CD1c-positive myeloid dendritic cell (primary cell): ENCODE measurements at regions not wholly inside any gene's neighbourhood (a gene's known extent, or its start where the extent isn't known, plus 50 kb on each side); places are given as distances from the start of the nearest gene placed in this dataset.

ENCODE experiments used
- DNase-seq: peaks from one replicate; pipeline ENCODE4 v3.0.0-alpha.2; 2016; ENCODE audit errors: extremely low spot score

DNA sequence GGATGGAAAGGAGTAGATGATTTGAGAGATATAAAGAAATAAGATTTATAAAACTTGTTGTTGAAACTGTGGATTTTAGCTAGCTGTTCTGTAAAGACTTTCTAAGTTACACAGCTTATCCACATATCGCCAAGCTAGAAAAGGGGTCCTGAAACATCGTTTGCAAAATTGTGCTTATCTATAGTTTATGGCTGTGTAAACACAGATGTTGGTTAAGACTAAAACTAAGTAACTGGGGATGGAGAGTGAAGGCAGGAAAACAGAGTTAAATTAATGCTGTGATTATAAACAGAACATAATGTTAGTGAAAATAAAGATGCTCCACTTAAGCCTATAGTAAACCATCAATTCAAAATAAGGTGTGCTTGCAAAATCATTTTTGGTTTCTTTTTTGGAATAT, 311.3 kb upstream of the DDHD1 start:
- no peak for DNase-seq

DNA sequence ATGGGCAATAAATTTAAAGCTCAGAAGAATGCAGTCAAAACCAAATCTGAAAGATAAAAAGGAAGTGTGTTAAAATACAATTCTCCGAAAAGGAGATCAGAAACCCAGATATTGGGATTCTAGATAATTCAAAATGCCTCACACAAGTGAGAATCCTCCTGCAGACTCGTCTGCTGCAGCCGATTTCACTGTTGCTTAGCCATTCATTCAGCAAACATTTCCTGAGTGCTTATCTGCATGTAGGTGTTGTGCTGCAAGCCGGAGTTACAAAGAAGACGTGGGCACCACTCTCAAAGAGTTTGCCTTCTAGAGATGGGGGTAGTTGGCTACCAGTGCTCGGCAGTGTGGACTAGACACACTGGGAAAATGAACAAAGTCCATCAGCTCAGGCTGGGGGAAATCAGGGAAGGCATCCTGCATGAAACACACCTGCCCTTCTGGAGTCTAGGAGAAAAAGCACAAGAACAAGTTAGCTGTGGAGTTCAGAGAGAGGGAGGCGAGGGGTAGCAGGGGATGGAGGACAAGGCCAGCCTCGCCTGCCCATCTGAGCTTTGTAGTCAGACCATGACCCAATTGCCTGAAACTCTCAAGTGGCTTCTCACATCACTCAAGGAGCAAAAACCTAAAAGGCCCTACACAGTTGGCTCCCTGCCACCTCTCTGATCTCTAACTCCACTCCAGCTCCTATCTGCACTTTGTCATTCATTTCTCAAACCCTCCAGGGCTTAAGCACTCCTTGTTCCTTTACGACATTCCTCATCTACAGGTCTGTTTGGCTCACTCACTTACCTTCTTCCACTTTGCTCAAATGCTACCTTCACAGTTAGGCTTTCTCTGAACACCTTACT, 310.0 kb upstream of the DDHD1 start:
- no peak for DNase-seq

DNA sequence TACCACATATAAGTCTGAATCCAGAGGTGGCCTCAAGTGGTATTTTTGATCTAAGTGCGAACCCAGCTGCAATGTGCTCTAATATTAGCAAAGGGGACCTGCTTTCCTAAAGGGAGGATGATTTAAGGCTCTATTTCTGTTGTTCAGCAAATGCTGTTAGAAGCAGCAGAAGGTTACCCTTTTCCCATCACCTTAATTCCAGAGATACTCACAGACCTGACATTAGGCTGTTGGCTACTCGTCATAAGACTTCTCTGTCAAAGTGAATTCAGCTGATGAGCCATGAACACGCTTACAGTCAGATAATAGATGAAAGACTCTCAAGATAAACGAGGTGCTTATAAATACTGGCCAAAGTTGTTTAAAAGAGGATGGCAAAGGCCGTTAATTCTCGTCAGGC, 308.7 kb upstream of the DDHD1 start:
- no peak for DNase-seq

DNA sequence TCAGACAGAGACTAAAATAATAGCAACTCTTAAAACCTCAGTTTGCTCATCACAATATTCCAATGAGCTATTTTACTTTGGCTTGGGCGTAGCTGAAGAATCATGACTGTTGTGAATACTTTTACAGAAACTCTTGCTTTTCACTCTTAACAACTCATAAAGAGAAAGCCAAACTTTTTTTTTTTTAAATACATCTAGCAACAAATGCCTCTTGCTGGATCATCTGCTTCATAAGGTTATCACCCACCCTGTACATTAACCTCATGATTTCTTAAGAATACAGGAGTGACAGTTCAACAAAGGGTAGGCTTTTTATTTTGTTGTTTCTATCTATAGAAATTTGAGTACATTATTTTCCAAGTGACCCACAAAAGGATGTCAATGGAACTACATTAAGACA, 307.4 kb upstream of the DDHD1 start:
- DNase-seq: no peak

DNA sequence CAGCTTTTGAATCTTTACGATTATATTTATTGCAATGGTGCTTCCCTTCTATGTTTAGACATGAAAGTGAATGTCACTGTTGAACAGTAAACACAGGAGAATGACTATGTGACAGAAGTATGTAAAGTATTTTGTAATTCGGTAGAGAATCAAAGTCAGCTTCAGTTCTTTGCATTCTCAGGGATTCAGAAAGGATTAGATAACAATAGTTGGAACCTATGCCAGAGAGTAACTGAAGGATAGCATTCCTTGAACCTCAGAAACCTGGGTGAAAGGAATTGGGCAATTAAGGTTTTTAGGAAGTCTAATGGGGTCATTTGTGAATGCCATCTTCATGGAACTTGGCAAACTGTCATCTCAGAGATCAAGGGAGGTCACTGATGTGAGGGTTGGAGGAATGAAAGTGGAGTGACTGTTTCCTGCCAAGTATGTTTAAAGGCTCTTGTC, 305.3 kb upstream of the DDHD1 start:
- no peak for DNase-seq

DNA sequence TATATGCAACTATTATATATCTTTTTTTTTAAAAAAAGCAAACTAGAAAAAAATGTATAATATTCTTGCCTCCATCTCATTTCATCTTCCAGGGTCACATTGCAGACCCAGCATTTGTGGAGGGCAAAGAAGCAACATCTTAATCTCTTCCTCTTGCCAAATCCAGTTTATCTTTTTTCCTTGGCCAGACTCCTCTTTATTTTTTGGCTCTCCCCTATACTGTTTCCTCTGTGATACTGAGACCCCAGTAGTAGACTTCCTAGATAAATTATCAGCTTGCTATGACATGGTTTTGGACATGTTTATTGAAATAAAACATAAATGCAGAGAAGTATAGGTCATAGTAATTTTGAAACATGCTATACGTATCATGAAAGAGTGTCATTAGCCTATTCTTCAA, 303.8 kb upstream of the DDHD1 start:
- no peak for DNase-seq

DNA sequence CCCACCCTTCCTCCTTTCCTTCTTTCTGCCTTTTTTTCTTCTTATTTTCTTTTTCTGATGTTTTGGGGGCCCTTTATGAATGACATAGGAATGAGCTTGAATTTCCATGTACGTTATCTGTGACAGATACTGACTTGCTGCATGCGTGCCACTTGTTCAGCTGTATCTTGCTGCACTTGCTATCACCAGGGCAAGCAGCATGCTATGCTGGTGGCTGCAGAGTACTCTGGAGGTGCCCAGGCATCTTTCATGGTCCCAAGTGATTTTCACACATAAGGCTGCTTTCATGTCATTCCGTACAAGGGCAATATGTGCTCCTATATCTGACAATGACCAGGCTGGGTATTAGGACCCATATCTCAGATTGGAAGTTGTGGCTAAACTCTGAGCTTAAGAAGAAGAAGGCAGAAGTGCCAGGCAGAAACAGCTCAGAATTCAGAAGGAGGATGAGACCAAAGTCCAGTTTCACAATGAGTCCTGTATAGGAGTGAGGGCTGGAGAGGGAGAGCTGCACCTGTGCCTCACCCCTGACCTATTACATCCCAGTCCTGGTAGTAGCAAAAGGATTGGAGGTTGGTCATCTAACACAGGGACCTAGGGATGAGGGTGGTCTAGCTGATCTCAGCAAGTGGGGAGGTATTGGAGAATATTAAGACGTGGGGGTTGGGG, 299.0 kb upstream of the DDHD1 start:
- no peak for DNase-seq

DNA sequence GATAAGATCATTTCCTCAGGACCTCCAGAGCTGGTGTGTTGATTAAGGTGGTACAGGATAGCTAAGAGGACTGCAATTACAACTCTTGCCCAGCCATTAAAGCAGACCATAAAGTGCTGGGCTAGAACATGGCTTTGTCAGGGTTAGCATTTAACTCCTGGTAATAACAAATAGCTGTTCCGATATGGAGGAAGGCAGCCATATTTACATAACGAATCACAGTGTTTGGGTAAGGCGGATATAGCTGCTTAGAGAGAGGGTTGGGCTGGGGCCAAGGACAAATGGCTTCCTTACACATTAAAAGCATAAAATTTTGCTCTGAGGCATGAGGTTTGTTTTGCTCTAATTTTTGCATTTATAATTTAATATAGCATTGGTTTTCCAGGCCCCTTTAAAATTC, 297.7 kb upstream of the DDHD1 start:
- no peak for DNase-seq

DNA sequence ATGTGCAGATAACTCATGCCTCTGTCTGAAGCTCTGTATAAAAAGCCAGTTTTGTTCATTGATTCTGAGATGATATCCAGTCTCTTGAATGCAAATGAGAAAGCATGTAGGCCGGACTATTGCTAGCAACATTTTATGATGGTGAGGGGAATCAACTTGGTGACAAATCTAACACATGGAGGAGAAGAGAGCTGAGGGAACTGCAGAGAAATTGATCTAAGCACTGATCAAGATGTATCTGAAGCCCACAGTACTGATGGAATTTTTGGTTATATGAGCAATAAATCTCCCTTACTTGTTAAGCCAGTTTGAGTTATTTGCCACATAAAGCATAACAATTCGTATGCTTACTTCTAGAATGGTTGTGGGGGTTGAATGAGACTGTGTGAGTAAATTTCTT, 295.6 kb upstream of the DDHD1 start:
- DNase-seq: no peak

DNA sequence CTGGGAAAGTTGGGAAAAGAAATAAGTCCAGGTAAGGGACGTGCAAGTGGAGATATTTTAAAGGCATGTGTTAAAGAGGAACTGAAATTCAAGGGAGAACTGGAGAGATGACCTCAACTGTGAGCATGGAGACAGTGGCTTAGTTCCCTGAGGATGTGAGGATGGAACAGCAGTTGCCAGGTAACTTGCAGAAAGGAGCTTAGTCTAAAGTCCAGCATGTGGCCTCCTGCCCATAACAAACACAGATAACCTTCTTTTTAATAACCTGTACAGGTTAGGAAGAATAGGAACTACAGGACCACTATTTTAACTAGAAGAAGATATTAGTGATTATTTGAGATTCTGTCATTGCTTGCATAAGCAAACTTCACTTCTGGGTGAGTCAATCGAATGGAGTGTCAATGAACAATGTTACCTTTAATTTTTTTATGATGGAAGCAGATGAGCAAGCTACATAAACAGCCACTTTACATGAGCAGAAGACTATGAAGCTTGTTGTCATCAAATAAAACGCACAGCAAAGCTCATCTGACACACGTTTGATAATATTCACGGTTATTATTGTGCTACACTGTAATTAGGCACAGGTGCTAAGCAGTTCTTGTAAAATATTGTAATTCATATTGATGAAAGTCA, 291.7 kb upstream of the DDHD1 start:
- no peak for DNase-seq

DNA sequence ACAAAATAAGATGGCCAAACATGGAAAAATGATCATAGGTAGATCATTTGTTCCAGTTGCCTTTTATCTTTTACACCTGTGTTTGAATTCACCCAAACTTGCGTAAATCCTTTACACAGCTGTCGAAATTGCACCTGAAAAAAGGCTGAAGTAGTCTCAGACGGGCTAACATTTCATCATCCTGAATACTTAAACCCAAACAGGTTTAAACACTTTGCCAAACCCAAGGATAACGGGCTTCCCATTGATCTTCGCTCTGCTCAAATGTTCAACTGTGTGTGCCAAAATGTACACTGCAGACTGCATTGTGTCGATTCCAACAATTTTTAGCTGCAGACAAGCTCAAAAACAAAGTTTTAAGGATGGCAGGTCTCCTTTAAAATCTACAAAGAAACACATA, 288.7 kb upstream of the DDHD1 start:
- DNase-seq: no peak

DNA sequence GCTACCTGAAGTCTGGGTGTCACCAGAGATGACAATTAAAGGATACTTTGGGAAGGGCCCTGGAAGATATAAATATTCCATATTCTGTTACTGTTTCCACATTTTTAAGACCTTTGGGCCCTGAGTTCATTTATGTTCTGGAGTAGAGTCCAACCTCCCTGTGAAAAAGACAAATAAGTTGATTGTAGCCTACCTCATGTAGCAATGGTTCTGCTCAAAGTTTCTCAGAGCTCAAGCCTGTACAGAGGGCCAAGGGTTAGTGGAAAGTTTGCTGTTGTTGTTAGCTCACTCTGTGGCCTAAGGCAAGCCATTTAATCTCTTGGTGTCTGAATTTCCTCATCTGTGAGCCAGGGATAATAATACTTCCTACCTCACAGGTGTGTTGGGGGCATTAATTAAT, 284.7 kb upstream of the DDHD1 start:
- DNase-seq: no peak

DNA sequence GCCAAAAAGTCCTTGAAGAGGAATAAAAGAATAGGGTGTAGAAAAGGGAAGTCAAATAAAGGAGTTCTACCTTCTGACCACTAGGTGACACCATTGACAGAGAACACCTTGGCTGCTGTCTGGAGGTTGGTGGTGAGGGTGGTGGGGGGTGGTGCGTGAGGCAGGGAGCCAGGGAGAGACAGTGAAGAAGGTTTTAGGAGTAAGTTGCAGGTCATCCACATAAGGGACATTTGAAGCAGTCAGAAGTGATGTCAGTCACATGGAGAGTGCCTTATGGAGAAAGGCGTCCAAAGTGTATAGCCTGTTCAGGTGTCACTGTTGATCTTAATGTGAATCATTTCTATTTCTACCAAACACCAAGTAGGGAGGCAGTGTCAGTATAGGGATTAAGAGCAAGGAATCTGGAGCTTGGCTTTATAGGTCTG, 279.3 kb upstream of the DDHD1 start:
- no peak for DNase-seq

DNA sequence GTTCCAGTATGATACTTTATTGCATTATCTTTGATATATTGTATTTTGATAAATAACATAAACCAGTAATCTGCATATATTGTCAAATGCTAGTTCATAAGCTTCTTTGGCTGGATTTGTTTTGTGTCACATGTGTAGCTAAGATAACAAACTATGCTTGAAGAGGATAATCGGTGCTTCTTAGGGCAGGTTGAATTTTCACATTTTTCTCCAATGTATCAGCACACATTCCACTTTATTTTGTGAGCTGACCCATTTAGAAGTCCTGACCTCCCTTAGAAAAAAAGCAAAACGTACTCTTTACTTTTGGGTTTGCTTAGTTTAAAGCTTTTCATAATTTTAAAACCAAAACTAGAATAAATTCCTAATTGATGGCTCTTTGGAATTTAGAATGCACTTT, 277.7 kb upstream of the DDHD1 start:
- no peak for DNase-seq

DNA sequence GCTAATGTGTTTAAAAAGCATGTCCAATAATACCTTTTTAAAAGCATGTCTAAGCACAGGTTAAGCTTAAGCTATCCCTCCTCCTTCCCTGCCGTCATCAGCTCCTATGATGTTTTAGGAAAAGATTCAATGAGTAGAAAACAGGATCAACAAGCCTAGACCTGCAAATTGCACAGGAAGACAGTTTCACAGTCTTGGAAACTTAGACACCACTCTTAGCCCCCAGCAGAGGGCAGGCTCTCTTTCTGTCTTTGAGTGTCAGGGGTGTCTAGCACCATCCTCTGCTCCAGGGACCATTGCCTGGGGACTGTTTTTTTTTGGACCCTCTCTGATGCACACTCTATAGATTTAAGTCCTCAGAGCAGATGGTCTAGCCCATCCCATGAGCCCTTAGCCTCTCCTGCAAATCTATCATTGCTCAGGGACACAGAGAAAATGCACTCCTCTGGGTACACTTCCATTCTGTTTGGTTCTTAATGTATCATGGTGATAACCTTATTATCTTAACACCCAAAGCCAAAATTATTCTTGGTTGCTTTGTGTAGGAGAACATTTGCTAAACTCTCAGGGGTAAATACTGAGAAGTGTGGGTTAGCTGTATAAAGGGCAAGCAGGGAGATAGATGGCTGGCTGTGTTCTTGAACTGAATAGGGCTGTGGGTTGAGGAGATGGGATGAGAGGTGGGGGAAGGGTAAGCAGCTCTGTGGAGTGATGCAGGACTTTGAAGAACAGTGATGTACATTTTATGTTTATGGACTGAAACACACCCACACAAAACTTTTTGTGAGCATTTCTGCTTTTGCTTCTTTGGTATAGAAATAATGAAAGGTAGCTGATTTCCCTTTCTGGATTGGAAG, 259.9 kb upstream of the DDHD1 start:
- no peak for DNase-seq

DNA sequence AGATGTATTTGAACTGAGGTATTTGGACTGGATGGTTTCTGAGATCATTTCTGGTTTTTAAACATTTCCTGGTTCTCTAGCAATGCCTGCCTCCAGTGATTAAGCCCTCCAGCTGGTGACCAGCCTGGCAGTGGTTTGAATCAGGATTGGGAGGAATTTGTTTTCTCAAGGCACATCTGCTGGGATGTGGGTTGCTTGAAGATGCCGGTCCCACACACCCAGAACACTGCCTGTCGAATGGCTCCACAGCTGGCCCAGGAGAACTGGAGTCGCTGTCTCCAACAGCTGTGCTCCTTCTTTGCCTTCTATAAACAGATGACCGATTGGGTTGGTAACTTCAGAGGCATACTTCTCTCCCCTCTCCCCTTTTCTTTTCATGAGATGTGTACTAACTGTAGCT, 258.0 kb upstream of the DDHD1 start:
- no peak for DNase-seq

DNA sequence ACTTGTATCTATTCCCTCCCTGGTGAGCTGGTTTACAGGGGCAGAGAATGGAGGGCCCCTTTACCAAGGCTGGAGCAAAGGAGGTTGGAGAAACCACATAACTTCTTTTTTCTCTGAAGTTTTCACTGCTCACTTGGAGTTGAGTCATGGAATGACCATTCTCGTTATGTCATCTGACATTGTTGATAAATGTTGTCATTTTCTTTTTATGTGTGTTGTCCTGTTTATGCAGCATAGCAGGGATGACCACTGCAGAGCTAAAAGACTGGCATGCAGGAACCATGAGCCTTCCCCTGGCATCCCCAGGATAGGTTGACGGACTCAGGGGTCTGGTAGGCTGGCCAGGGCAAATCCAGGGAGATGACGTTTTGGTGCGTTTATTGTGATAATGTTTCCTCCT, 256.8 kb upstream of the DDHD1 start:
- no peak for DNase-seq

DNA sequence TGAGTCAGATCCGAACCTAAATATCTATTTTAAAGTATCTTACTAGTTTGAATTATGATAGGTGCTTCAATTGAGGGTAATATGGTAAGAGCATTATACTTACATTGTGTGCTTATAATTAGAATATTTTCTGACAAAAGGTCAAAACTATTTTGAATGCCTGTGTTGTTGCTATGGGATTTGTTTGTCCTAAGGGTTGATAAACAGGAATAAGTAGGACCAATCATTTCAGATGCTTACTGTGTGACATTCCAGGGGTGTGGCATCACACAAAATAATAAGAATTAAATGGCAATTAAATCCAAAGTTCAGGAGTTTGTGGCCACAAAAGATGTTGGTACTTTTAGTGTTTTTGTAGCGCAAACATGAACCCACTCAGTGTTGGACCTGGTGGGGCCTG, 256.2 kb upstream of the DDHD1 start:
- no peak for DNase-seq

DNA sequence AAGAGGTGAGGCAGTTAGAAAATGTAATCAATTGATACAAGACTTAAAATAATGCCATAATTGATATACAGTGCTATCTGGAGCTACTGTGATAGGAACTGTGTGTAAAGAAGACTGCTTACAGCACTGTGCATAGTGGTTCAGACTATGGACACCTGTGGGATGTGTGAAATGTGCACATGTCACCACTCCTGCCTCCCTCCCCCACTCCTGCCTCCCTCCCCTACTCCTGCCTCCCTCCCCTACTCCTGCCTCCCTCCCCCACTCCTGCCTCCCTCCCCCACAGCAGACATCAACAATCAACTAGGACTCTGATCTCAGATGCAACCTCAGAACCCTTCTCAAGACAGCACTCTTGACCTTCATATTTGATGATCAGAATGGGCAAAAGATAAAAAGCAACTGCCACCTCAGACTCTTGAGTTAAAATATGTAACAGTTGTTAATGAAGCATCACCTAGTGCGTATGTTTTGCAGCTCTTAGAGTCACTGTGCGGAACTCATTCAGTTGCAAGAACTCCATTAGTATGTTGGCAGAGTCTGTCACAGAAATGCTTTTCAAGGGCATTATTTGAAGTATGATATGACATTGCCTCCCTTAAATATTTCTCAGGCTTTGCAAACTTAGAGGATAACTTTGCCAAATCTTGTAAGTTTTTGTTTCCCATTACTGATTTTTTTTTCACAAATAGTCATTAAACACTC, 255.2 kb upstream of the DDHD1 start:
- DNase-seq: no peak

DNA sequence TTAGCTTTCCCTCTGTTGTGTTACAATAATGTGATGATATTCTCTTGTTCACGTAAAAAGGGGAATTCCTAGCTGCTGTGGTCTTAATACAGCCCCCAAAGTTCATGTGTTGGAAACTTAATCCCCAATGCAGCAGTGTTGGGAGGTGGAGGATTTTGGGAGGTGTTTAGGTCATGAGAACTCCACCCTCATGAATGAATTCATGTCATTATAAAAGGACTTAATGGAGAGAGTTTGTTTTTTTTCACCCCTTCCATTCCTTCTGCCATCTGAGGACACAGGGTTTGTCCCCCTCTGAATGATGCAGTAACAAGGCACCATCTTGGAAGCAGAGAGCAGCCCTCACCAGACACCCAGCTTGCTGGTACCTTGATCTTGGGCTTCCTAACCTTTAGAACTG, 253.4 kb upstream of the DDHD1 start:
- no peak for DNase-seq

DNA sequence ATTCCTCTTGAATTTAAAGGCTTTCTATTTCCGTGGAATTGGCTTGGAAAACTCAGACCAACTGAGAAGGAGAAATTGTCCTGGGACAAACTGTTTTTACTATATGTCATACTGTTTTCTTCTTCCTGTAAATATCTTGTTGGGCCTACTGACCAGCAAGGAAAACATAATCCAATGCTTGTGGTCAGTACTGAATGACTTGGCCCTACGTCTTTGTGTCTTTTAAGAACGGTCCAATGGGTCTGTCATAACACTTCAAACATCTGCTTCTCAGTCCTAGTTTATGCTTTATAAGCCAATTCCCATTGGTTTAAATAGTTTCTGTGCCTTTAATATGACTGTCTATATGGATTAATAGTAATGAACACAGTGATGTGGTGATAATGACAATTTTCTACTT, 248.5 kb upstream of the DDHD1 start:
- DNase-seq: no peak
